Retina (tissue), 1 donor: ENCODE measurements at regions not wholly inside any gene's neighbourhood (a gene's known extent, or its start where the extent isn't known, plus 50 kb on each side); places are given as distances from the start of the nearest gene placed in this dataset.

Experiments
- DNase-seq: peaks from one replicate; pipeline ENCODE4 v3.0.0-alpha.2; 2016

DNA sequence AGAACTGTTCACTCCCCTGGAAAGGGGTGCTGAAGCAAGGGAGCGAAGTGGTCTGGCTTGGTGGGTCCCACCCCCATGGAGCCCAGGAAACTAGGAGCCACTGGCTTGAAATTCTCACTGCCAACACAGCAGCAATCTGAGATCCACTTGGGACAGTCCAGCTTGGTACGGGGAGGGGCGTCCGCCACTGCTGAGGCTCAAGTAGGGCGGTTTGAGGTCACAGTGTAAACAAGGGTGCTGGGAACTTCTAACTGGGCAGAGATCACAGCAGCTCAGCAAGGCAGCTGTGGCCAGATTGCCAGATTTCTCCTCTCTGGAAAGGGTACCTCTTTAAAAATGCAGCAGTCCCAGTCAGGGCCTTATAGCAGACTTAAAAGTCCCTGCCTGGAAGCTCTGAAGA lies 53.9 kb upstream of the GALNTL6 start:
- no peak for DNase-seq

DNA sequence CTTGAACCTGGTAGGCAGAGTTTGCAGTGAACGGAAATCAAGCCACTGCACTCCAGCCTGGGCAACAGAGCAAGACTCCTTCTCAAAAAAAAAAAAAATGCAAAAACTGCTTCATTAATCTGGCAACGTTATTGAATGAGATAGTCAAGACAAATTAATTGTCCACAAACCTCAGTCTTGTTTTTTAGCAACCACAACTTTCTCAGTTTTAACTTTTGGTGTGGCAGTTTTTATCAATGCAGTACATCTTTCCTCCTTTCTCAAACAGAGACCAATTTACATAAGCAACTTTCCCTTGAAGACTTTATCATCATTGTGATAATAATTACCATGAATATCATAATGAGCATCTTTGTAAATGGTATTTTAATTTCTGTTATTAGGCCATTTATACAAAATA lies 61.7 kb upstream of the GALNTL6 start:
- DNase-seq, result no peak

DNA sequence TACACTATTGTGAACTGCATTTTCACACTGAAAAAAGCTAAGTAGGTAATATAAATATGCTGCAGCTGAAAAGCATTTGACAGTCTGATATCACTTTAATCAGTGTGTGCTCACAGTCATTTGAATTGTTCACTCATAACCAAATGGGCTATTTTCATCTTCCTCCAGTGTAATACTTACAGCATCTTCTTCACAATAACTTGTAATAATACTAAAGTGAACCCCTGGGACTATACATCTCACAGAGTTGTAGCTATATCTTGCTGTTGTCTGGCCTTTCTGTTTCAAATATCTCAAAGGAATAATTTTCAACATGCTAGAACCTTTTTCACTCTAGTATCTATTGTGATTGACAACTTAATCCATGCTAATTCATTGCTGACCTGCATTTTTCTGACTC lies 66.8 kb upstream of the GALNTL6 start:
- DNase-seq, result no peak

DNA sequence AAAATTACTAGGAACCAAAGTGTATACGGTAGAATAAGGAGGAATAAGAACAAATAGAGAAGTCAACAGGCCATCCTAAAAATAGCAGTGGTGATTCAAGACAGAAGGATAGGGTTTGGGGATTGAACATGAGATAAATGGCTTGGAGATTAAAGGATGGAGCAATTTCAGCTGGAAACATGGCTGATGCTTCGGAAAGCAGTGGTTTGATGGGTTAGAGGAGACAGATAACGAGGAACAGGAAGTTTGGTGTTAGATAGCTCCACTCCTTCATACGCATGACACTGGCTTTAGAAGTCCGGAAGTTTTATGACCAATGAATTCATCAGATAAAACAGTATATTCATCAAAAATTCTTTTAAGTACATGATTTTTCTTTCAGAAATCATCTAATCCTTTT lies 70.8 kb upstream of the GALNTL6 start:
- DNase-seq, result no peak

DNA sequence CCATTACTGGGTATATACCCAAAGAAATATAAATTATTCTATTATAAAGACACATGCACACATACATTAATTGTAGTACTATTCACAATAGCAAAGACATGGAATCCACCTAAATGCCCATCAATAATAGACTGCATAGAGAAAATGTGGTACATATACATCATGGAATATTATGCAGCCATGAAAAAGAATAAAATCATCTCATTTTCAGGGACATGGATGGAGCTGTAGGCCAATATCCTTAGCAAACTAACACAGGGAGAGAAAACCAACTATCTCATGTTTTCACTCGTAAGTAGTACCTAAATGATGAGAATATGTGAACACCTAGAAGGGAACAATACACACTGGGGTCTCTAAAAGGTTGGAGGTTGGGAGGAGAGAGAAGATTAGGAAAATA lies 86.0 kb upstream of the GALNTL6 start:
- DNase-seq, result no peak

DNA sequence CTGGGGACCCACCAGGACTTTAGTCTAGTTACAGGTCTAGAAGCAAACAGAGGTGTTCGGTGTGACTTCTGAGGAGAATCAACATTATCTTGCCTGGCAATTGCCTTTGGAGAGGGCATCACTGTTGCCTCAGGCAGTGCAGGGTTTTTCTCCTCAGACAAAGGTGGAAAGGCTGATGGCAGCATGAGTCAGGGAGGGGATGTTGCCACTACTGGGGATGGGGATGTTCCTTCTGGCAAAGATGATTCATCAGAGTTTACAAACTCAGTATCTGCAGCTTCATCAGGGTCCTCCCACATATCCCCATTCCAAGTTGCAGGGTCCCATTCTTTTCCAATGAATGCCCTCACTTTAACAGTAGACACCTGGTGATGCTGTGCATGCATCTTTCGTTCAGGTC lies 91.3 kb upstream of the GALNTL6 start:
- DNase-seq, result no peak

DNA sequence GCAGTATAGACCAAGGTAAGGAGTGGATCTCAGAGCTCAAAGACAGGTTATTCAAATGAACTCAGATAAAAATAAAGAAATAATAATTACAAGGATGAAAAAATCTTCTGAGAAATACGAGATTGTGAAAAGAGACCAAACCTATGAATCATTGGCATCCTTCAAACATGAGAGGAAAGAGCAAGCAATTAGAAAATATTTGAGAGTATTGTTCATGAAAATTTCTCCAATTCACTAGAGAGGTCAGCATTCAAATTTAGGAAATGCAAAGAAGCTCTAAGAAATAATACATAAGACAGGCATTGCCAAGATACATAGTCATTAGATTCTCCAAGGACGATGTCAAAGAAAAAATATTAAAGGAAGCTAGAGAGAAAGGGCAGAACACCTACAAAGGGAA lies 93.5 kb upstream of the GALNTL6 start:
- no peak for DNase-seq

DNA sequence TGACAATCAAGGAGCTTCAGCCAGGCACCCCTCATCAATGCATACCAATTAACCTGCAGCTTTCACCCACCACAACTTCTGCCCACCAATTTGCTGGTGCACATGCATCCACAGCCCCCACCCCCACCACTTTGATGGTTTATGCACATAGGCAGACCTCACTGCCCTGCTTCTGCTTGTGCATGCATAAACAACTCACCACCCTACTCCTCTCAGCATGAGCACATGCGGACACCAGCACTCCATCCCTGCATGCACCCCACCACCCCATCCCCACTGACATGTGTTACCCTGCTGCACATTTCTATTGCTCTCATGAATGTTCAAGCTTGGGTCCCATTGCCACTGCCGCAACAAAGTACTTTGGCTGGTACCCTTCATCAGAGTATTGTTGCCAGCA lies 94.5 kb upstream of the GALNTL6 start:
- no peak for DNase-seq

DNA sequence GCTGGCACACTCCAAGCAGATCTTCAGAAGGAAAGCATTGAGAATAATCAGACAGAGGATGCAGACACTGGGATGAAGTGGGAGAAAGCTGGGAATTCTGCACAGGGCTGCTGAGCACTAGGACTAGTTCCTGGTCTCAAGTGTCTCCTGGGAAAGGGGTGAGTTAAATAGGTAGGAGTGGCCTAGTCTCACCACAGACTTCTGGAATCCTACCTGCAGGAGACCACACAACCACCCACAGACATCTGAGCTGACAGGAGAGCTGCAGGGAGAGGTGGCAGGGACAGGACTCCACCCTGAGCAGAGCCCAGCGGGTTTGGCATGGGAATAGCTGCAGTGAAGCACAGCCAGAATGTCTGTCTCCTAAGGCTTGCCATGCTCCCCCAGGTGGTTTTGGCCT lies 95.1 kb upstream of the GALNTL6 start:
- DNase-seq, result no peak

DNA sequence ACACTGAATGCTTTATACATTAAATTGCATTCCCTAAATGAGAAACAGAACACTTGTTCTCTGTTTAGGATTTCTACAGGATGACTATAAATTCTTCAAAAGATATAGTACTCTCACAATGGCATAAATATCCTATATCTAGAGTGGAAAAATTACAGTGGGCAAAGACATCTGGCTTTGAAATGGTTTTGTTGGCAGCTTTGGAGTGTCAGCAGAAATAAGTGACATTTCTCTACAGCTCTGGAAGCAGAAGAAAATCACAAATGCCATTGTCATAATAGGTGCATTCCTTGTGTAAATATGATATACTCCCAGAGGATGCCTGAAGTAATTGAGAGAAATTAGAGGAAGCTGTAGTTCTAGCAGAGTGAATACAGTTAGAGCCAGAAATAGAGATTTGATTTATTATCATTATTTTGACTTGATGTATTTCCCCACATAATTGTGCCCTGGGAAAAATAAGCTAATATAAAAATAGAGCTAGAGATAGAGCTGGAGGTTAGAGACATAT lies 95.9 kb upstream of the GALNTL6 start:
- no peak for DNase-seq

DNA sequence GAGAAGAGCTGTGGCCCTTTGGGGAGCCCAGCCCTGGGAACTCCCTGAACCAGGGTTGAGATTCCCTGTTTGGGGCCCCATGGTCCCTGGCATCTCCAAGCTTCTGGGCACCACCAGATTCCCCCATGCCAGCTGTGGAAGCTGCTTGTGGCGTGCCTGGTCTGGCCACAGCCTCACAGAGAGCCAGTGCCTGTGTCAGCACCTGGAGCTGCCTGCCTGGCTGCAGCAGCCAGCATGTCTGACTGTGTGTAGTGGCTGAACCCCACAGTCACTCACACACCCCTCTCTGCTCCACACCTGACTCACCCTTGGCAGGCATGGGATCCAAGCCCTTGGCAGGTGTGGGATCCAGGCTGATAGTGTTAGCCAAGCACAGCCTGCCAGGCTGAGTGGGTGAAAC lies 97.2 kb upstream of the GALNTL6 start:
- no peak for DNase-seq

DNA sequence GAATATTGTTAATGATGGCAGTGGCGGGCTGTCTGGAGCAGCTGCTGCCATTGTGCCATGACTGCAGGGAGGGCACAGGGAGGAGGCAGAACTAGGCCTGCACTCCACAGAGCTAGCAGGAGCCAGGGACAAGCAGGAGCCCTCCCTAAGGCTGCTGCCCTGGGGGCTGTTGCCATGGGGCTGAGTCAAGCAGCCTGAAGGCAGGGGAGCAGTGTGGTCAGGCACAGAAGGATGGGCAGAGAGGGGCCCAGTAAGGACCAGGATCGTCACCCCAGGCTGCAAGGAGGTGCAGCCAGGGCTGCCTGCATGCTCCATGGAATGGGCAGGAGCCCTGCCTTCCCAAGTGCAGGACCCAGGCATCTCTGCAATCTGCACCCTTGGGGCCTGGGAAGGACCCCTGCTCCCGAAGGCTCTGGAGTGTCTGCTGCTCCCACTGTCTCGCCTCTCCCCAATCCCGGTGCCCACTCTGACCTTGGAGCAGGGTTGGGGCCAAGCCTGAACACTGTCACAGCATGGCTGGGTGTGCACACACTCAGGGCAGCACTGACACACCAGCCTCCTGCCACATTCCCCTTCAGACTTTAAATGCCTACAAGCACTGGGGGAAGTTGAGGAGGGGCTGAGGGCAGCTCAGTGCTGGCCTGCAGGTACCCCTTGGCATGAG lies 98.3 kb upstream of the GALNTL6 start:
- DNase-seq, result no peak

DNA sequence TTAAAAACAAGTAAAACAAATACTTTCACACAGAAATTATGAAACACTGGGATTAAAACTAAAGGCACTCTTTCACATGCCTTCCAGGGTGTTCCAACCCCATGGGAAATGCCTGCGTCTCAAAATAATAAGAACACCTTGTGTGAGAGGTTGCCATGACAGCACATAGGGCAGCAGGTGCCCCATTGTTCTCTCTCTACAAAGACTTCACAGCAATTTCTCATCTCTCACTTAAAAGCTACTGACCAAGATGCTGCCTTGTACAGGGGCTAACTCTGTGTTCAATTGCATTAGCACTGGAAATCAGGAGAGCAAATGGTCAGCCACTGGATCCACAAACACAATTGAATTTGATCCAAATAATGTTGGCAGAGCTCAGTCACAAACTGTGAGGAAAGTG lies 102.5 kb upstream of the GALNTL6 start:
- peak; percentile 25 for DNase-seq

DNA sequence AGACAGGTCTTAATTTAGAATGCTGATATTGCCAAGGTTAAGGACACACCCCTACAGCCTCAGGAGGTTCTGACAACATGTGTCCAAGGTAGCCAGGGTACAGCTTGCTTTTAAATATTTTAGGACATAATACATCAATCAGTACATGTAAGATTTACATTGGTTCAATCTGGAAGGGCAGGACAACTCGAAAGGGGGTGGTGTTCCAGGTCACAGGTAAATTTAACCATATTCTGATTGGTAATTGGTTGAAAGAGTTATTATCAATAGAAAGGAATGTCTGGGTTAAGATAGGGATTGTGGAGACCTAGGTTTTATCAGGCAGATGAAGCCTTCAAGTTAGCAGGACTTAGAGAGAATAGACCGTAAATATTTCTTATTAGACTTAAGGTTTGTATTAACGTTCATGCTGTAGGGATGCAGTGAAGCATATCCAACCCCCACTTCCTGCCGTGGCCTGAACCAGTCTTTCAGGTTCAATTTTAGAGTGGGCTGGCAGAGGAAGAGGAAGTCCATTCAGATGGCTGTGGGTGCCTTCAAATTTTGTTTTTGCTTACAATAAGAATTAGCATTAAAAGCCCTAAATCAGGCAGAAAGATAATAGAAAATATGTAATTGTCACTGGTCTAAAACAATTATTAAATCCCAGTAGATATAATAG lies 136.5 kb upstream of the GALNTL6 start:
- no peak for DNase-seq

DNA sequence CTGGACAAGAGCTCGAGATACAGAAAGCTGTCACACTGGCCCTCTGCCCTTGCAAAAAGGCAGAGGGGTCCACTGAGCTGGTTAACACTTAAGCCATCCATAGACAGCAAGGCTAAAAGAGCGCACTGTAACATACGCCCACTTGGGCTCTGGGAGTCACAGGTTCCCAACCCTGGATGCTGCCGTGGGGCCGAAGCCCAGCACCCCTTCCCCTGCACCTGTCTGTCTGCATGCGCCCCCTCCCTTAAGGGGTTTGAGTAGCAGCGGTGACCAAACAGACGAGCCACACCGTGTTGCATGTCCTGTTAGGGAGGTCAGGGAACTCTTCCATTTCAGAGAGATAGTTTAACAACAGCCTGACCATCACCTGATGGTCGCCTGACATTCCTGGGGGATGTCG lies 138.4 kb upstream of the GALNTL6 start:
- no peak for DNase-seq

DNA sequence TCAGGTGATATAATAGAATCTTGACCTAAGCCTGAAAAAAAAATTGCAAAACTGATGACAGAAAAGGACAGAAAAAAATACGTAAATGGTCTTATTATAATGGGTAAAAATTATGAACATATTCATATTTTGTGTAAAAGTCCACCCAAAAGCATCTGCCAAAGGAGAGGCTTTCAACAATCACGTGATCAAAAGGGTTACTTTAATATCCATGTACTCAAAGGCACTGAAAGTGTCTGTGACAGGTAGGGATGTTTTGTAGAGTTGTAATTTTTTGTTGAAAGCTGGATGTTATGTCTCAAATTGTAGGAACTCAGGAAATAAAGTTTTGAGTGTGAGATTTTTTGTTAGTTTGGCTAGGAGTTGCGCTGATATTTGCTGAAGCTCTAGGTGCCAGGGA lies 144.8 kb upstream of the GALNTL6 start:
- DNase-seq, result no peak

DNA sequence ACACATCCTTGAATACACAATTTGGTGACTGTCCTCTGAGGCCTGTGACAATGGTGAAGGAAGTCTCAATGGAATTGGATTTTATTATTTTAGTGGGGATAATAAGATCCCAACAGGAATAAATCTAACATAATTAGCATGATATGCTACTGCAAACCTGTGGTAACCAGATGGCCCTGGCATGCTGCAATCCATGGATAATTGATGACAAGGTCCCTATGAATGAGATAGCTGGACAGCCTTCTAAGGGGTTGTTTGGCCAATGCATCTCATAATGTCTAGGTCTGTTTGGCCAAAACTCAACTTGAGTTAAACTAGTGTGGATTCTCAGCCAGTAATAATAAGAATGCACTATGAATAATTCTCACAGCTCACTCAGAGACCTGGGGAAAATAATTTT lies 145.3 kb upstream of the GALNTL6 start:
- DNase-seq, result no peak

DNA sequence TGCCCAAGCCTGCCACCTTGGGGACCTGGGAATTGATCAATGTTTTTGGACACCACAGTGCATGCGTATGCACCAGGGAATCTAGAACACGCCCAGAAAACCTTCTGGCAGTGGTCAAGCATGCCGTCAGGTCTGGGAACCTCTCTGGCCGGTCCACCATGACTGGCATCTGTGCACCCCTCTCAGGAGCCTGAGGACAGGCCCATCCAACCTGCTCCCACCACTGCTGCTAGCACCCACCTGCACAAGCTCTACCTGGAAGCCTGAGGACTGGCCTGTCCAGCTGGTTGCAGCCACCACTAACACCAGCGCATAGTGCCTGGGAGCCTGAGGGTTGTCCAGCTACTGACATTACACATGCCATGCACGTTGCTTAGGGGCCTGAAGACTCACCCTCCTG lies 162.1 kb upstream of the GALNTL6 start:
- no peak for DNase-seq

DNA sequence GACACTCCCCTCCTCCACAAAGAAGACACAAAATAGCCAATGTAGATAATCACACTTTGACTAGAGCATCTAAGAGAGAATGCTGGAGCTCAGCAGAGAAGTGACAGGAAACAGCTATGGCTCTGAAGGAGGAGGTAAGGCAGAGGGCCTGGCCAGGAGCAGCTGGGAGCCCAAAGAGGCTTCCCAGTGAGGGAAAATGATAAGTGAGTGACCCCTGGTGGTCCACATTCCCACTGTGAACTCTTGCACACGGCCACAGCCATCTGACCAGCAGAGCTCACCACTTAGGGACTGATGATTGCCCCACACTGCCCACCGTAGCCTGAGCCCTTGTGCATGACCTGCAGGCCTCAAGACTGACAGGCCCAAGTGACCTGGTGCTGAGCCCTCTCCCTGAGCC lies 162.7 kb upstream of the GALNTL6 start:
- DNase-seq, result no peak

DNA sequence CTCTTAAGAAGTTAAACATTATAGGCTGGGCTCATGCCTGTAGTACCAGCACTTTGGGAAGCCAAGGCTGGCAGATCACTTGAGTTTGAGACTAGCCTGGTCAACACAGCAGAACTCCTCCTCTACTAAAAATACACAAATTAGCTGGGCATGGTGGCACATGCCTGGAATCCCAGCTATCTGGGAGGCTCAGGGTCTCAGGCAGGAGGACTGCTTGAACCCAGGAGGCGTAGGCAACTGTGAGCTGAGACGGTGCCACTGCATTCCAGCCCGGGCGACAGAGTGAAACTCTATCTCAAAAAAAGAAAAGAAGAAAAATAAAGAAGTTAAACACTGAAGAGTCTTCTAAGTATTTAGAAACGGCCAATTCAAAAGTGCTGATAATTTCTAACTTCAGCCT lies 164.3 kb upstream of the GALNTL6 start:
- DNase-seq, result no peak

DNA sequence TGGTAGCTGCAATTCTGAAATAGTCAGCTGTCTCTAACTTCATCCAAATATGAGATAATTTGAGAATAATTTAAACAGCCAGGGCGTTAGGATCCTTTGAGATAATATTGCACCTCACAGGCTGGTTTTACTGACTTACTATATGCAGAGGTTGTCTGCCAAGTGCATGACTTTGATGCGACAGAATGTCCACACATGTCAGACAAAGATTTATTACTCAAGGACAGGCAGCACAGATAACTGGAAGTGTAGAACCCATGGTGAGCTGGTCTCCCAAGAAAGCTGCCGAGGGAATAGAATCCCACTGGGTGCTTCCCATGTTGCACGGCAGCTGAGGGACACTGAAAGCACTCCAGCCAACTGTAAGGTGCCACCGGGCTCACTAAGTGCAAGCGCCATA lies 166.2 kb upstream of the GALNTL6 start:
- DNase-seq, result no peak

DNA sequence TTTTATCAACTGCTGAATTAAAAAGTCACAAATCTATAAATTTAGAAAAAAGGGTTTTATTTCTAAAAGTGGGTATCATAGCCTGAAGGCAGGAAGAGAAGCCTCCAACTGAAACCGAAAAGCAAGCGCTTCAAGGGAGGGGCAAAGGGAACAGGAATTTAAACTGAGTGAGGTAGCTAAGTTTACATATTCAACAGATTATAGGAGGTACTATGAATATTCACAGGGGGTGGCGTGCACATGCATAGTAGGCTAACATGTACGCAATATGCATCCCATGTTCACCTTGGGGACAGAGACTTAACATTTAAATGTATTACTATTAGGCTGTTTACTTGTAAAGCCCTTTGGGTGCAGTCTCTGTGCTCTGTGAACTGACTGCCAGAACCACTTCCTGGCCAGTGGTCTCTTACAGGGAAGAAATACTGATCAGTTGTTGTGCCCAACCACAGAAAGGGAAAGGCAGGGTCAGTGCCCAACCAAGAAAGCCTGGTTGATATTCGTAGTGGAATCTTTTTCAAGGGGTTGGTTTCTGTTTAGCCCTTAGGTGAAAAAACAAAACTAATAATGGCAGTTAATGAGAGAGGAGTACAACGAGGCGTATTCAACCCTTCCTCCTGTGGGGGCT lies 168.7 kb upstream of the GALNTL6 start:
- DNase-seq, result no peak

DNA sequence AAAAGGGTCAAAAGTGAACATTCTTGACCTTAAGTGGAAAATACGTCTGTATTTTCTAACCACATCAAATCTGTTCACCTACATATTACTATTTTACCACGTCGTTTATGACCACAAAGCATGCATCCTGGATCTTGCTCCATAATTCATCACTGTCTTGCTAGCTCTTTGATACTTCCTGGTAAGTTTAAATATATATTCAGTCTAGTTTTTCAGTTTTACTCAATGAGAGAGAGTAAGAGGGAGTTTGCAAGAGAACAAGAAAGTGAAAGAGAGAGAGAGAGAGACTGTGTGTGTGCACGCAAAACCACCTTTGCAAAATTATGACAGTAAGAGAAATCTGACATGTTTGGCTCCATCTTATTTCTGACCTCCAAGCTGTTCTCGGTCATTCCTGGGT lies 173.7 kb upstream of the GALNTL6 start:
- DNase-seq, result no peak

DNA sequence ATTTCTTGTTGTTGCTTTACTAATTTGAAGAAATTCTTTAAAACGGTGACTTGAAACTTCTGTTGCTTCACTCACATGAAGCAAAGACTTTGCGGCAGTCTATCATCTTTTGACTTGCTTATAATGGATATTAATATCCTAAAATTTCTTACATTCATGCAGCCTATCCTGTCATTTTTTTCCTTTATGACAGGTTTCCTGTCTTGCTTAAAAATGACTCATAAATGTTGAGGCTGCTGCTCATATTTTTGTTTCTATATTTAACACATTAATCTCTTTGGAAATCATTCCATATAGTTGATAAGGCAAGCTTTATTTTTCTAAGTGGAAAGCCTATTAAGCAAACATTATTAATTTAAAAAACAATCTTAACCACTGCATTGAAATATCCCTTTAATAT lies 176.6 kb upstream of the GALNTL6 start:
- DNase-seq, result no peak

DNA sequence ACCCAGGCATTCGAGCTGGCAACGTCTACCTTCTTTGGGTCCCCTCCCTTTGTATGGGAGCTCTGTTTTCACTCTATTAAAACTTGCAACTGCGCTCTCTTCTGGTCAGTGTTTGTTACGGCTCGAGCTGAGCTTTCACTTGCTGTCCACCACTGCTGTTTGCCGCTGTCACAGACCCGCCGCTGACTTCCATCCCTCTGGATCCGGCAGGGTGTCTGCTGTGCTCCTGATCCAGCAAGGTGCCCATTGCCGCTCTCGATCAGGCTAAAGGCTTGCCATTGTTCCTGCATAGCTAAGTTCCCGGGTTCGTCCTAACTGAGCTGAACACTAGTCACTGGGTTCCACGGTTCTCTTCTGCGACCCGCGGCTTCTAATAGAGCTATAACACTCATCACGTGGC lies 183.5 kb upstream of the GALNTL6 start:
- DNase-seq, result no peak
